GM12878 (cell line): ENCODE measurements at regions not wholly inside any gene's neighbourhood (a gene's known extent, or its start where the extent isn't known, plus 50 kb on each side); places are given as distances from the start of the nearest gene placed in this dataset.

ENCODE experiments used
- ATAC-seq: fragments of 200-7000 bp; cut with Tn5 transposase; 3 replicates; pipeline ENCODE4 v1.9.1; 2020; ENCODE audit warnings: mild to moderate bottlenecking, moderate library complexity
- BruUV-seq: library from RNA; stranded (reverse); fragments of 400-500 nt; replicated peaks from 2 replicates; lab custom pipeline; 2021; lab: Mats Ljungman, UMichigan
- CTCF ChIA-PET: fragments of 300-600 bp; sonication (Branson Sonifier 250); formaldehyde crosslinking; extraction: SDS; loops from one replicate; lab custom pipeline; 2021; ENCODE audit warnings: inconsistent platforms; lab: Yijun Ruan, JAX
- POLR2A ChIA-PET: fragments of 350-600 bp; formaldehyde crosslinking; extraction: SDS; loops from one replicate; lab custom pipeline; 2021; ENCODE audit warnings: inconsistent platforms; lab: Charles Lee
- RAD21 ChIA-PET: fragments of 300-600 bp; sonication (Branson Sonifier 250); formaldehyde crosslinking; loops from one replicate; lab custom pipeline; 2023; ENCODE audit warnings: antibody characterized with exemption; ENCODE audit not compliant: unreplicated experiment; lab: Charles Lee
- SMC1A ChIA-PET: fragments of 300-600 bp; sonication (Branson Sonifier 250); formaldehyde crosslinking; loops from one replicate; lab custom pipeline; 2023; ENCODE audit not compliant: unreplicated experiment, uncharacterized antibody; lab: Charles Lee
- DNase-seq: peaks from one replicate; pipeline ENCODE4 v3.0.0-alpha.2; 2011; ENCODE audit warnings: low read depth, low spot score
- FAIRE-seq: peaks from 3 replicates; lab custom pipeline; 2011; peaks lifted over from hg19 to GRCh38; lab: Jason Lieb, UNC
- H2AFZ ChIP-seq: 2 replicates; pipeline ENCODE4 v1.6.0; 2011; ENCODE audit warnings: low read depth, low read length, control low read depth; ENCODE audit not compliant: control insufficient read depth
- H3K27ac ChIP-seq: 2 replicates; pipeline ENCODE4 v1.5.1; 2011; ENCODE audit warnings: control low read depth; ENCODE audit not compliant: control insufficient read depth, insufficient read depth
- H3K27me3 ChIP-seq, 2 experiments: replicated peaks in 1 of 2; 2 replicates each; pipeline versions ENCODE4 v1.6.0 to v1.6.1; 2011; ENCODE audit warnings: low read length in 1 of 2; ENCODE audit not compliant: control insufficient read depth in 2 of 2, insufficient read depth in 2 of 2
- H3K36me3 ChIP-seq, 2 experiments: 2 replicates each; pipeline ENCODE4 v1.5.1; 2011; ENCODE audit warnings: low read length in 1 of 2; ENCODE audit not compliant: control insufficient read depth in 2 of 2, insufficient read depth in 2 of 2
- H3K4me1 ChIP-seq: 2 replicates; pipeline ENCODE4 v1.6.1; 2011; ENCODE audit warnings: mild to moderate bottlenecking, low read length, moderate library complexity, mixed read lengths; ENCODE audit not compliant: control insufficient read depth, insufficient read depth
- H3K4me2 ChIP-seq: 2 replicates; pipeline ENCODE4 v1.6.0; 2011; ENCODE audit warnings: control low read depth; ENCODE audit not compliant: control insufficient read depth, insufficient read depth
- H3K4me3 ChIP-seq: fragments of 200-600 bp; sonication (generic); 2 replicates; pipeline ENCODE4 v1.5.1; 2016
- H3K79me2 ChIP-seq: 2 replicates; pipeline ENCODE4 v1.6.0; 2011; ENCODE audit warnings: low read length; ENCODE audit not compliant: control insufficient read depth, insufficient read depth
- H3K9ac ChIP-seq: 2 replicates; pipeline ENCODE4 v1.8.0; 2011; ENCODE audit warnings: low read length, control low read depth, mixed read lengths; ENCODE audit not compliant: control insufficient read depth, insufficient read depth
- H3K9me3 ChIP-seq: replicated peaks from 3 replicates; pipeline ENCODE4 v1.5.1; 2011; ENCODE audit warnings: mild to moderate bottlenecking, low read length; ENCODE audit not compliant: control insufficient read depth, insufficient read depth
- H4K20me1 ChIP-seq: 2 replicates; pipeline ENCODE4 v1.6.0; 2011; ENCODE audit not compliant: control insufficient read depth, insufficient read depth
- BCLAF1 ChIP-seq: fragments of 450-650 bp; IDR thresholded peaks from 2 replicates; pipeline ENCODE4 v1.6.1; 2017; ENCODE audit warnings: antibody characterized with exemption, mild to moderate bottlenecking, moderate library complexity
- DPF2 ChIP-seq: fragments of 450-650 bp; IDR thresholded peaks from 2 replicates; pipeline ENCODE4 v1.6.1; 2017; ENCODE audit warnings: mild to moderate bottlenecking
- EZH2 ChIP-seq: IDR thresholded peaks from 2 replicates; pipeline ENCODE4 v1.6.1; 2012; ENCODE audit warnings: low read depth, mild to moderate bottlenecking, control low read depth, inconsistent platforms, low read length, borderline replicate concordance; ENCODE audit not compliant: control insufficient read depth
- KDM1A ChIP-seq: fragments of 200-600 bp; sonication (generic); IDR thresholded peaks from 2 replicates; pipeline ENCODE4 v1.6.1; 2016; ENCODE audit warnings: borderline replicate concordance
- LARP7 ChIP-seq: fragments of 450-650 bp; IDR thresholded peaks from 2 replicates; pipeline ENCODE4 v1.6.1; 2017; ENCODE audit warnings: mild to moderate bottlenecking
- MTA2 ChIP-seq: fragments of 450-650 bp; IDR thresholded peaks from 2 replicates; pipeline ENCODE4 v1.6.1; 2016; ENCODE audit warnings: low read depth, mild to moderate bottlenecking, moderate library complexity
- NFXL1 ChIP-seq: fragments of 450-650 bp; IDR thresholded peaks from 2 replicates; pipeline ENCODE4 v1.6.1; 2017; ENCODE audit warnings: antibody characterized with exemption, mild to moderate bottlenecking, borderline replicate concordance
- NR2C2 ChIP-seq: IDR thresholded peaks from 2 replicates; pipeline ENCODE4 v1.6.1; 2011; ENCODE audit warnings: borderline replicate concordance, low read depth; ENCODE audit not compliant: control insufficient read depth, insufficient read length
- PBX3 ChIP-seq: IDR thresholded peaks from 2 replicates; pipeline ENCODE4 v1.6.1; 2011; ENCODE audit warnings: mild to moderate bottlenecking, low read depth, low read length, moderate library complexity; ENCODE audit not compliant: insufficient replicate concordance
- RFX5 ChIP-seq: IDR thresholded peaks from 2 replicates; pipeline ENCODE4 v1.6.1; 2011; ENCODE audit warnings: low read depth, low read length, improper control_type of control experiment
- SIX5 ChIP-seq: IDR thresholded peaks from 2 replicates; pipeline ENCODE4 v1.6.1; 2011; ENCODE audit warnings: mild to moderate bottlenecking, low read depth, low read length, moderate library complexity; ENCODE audit not compliant: severe bottlenecking
- SMAD5 ChIP-seq: IDR thresholded peaks from 2 replicates; pipeline ENCODE4 v1.6.1; 2016; ENCODE audit warnings: antibody characterized with exemption, low read depth
- STAT3 ChIP-seq: IDR thresholded peaks from 2 replicates; pipeline ENCODE4 v1.6.1; 2011; ENCODE audit warnings: low read depth, low read length, improper control_type of control experiment
- YBX1 ChIP-seq: fragments of 450-650 bp; IDR thresholded peaks from 2 replicates; pipeline ENCODE4 v1.6.1; 2016; ENCODE audit warnings: antibody characterized with exemption
- ZBED1 ChIP-seq: IDR thresholded peaks from 2 replicates; pipeline ENCODE4 v1.6.1; 2016; ENCODE audit warnings: borderline replicate concordance
- WGBS: methylation state at CpG from one replicate; pipeline ENCODE4 v1.1.6; 2016; ENCODE audit warnings: low lambda C conversion rate; ENCODE audit not compliant: insufficient replicate concordance, insufficient coverage; ENCODE audit errors: missing lambda C conversion rate; 5-methylcytosine and 5-hydroxymethylcytosine counted together
- in situ Hi-C: fragments of 300-500 bp; cut with MboI; formaldehyde crosslinking; loops from 9 replicates; pipeline ENCODE4 v1.14.3; 2018; ENCODE audit warnings: mixed read lengths
- intact Hi-C: fragments of 100-400 bp; cut with micrococcal nuclease; formaldehyde crosslinking; loops from one replicate; pipeline ENCODE4 v1.14.2; 2022; ENCODE audit not compliant: unreplicated experiment

GRCh38 chr4:36904823-36905222 is 339.7 kb upstream of the NWD2 start:
- H3K4me1 ChIP-seq: no peaks in the 10 kb centered on the region
- 14% methylated on average over 3 of the region's 3 CpGs for WGBS
- DNase-seq (no peak), FAIRE-seq (no peak), ATAC-seq (no peak)
- no peak overlapping the region for H3K9ac ChIP-seq
- H3K4me3 ChIP-seq: no peak overlapping the region
- H2AFZ ChIP-seq: no peak overlapping the region
- H3K27ac ChIP-seq: no peak overlapping the region
- intact Hi-C loops (no loop called here), in situ Hi-C loops (no loop called here)
- H4K20me1 ChIP-seq: no peaks in the 10 kb centered on the region
- no TSS peak for BruUV-seq
- no peaks in the 10 kb centered on the region for H3K27me3 ChIP-seq
- H3K9me3 ChIP-seq: no peaks in the 10 kb centered on the region
- ChIA-PET CTCF (interaction anchor here (0.6 kb wide), 1 partner anchor 79 kb away, joined by 3 read pairs; no protein-coding TSS in a partner anchor), RAD21 (no interaction called here), POLR2A (interaction anchor here (1.0 kb wide), 1 partner anchor 15 kb away, joined by 3 read pairs; no protein-coding TSS in a partner anchor), SMC1A (interaction anchor here (1.3 kb wide), 1 partner anchor 119 kb away, joined by 4 read pairs; no protein-coding TSS in a partner anchor)
- H3K4me2 ChIP-seq: no peak overlapping the region
- no peaks in the 10 kb centered on the region for H3K79me2 ChIP-seq
- TF ChIP-seq YBX1: no peak
- TF ChIP-seq SIX5: no peak
- no peak for TF ChIP-seq ZBED1
- TF ChIP-seq NFXL1: no peak
- TF ChIP-seq RFX5: no peak
- no peak for TF ChIP-seq EZH2
- TF ChIP-seq DPF2: no peak
- TF ChIP-seq NR2C2: no peak
- TF ChIP-seq MTA2: no peak
- no peaks in the 10 kb centered on the region for H3K36me3 ChIP-seq

- RAD21 ChIA-PET: interaction anchor here (1.5 kb wide), 1 partner anchor 466 kb away, joined by 3 read pairs; no protein-coding TSS in a partner anchor
- in situ Hi-C loops (no loop called here), intact Hi-C loops (no loop called here)
- TF ChIP-seq BCLAF1 (no peak), LARP7 (no peak), NFXL1 (no peak), PBX3 (no peak), SMAD5 (no peak), KDM1A (no peak), STAT3 (no peak)
Measured at GRCh38 chr4:36914106-36914505, 330.4 kb upstream of the NWD2 start.

More at GRCh38 chr4:36914106-36914505, 330.4 kb upstream of the NWD2 start:
- CTCF ChIA-PET: no interaction called here
- DNase-seq: no peak
- H4K20me1 ChIP-seq: no peaks in the 10 kb centered on the region
- H3K9me3 ChIP-seq: no peaks in the 10 kb centered on the region
- no peaks in the 10 kb centered on the region for H3K4me1 ChIP-seq
- SMC1A ChIA-PET: interaction anchor here (1.4 kb wide), 1 partner anchor 9 kb away, joined by 3 read pairs; no protein-coding TSS in a partner anchor
- BruUV-seq: no TSS peak
- POLR2A ChIA-PET: no interaction called here
- 0 out of 4 replicates have a peak, but pooled peaks cover 0 to 1% of the 10 kb centered on the region in 2 experiments for H3K27me3 ChIP-seq
- no peak overlapping the region for H3K27ac ChIP-seq
- H3K36me3 ChIP-seq: no peaks in the 10 kb centered on the region
- 42% methylated on average over 5 of the region's 5 CpGs for WGBS
- H3K9ac ChIP-seq: no peak overlapping the region
- H2AFZ ChIP-seq: no peak overlapping the region
- ATAC-seq: no peak
- H3K4me2 ChIP-seq: no peak overlapping the region
- H3K4me3 ChIP-seq: no peak overlapping the region
- no peaks in the 10 kb centered on the region for H3K79me2 ChIP-seq
- FAIRE-seq: no peak
